GM10266 (cell line): ENCODE measurements at regions not wholly inside any gene's neighbourhood (a gene's known extent, or its start where the extent isn't known, plus 50 kb on each side); places are given as distances from the start of the nearest gene placed in this dataset.

ENCODE experiments used
- DNase-seq: peaks from one replicate; pipeline ENCODE4 v3.0.0; 2012; ENCODE audit errors: extremely low spot score
- CTCF ChIP-seq: IDR thresholded peaks from 2 replicates; pipeline ENCODE4 v1.5.1; 2012; ENCODE audit warnings: mild to moderate bottlenecking, low read depth; ENCODE audit not compliant: control insufficient read depth, insufficient read depth; ENCODE audit errors: missing control alignments

- no peak for TF ChIP-seq CTCF
- no peak for DNase-seq
These were observed 411.6 kb downstream of the STIM2 start for GRCh38 chr4:27272217-27272616.

- DNase-seq = no peak
- no peak for TF ChIP-seq CTCF
These were observed 415.8 kb downstream of the STIM2 start for GRCh38 chr4:27276307-27277073.

- DNase-seq = no peak
- no peak for TF ChIP-seq CTCF
These were observed 418.2 kb downstream of the STIM2 start for GRCh38 chr4:27278615-27279375.

GRCh38 chr4:27288496-27288895, 427.9 kb downstream of the STIM2 start:
- no peak for TF ChIP-seq CTCF

GRCh38 chr4:27289704-27290103, 429.1 kb downstream of the STIM2 start:
- no peak for DNase-seq
- no peak for TF ChIP-seq CTCF

More at GRCh38 chr4:27288496-27288895, 427.9 kb downstream of the STIM2 start:
- no peak for DNase-seq

GRCh38 chr4:27293831-27294230, 433.2 kb downstream of the STIM2 start:
- no peak for TF ChIP-seq CTCF
- DNase-seq = no peak

- no peak for TF ChIP-seq CTCF
- no peak for DNase-seq
These were observed 444.1 kb downstream of the STIM2 start for GRCh38 chr4:27304751-27305150.
